Muscle of leg (tissue), 3 donors: ENCODE measurements at regions not wholly inside any gene's neighbourhood (a gene's known extent, or its start where the extent isn't known, plus 50 kb on each side); places are given as distances from the start of the nearest gene placed in this dataset.

Experiments
- DNase-seq: peaks from one replicate; pipeline ENCODE4 v3.0.0; 2013
- H3K27ac ChIP-seq: one replicate; pipeline ENCODE4 v1.5.1; 2013; ENCODE audit warnings: mild to moderate bottlenecking, low read length, control low read depth
- H3K27me3 ChIP-seq: one replicate; pipeline ENCODE4 v1.6.1; 2013; ENCODE audit warnings: low read length; ENCODE audit not compliant: control insufficient read depth, insufficient read depth
- H3K36me3 ChIP-seq: one replicate; pipeline ENCODE4 v1.6.1; 2013; ENCODE audit warnings: low read length; ENCODE audit not compliant: control insufficient read depth, insufficient read depth
- H3K4me1 ChIP-seq: one replicate; pipeline ENCODE4 v1.6.1; 2013; ENCODE audit warnings: low read length; ENCODE audit not compliant: control insufficient read depth, insufficient read depth
- H3K4me3 ChIP-seq: one replicate; pipeline ENCODE4 v1.5.1; 2013; ENCODE audit warnings: low read length, control low read depth
- H3K9me3 ChIP-seq: replicated peaks from 2 replicates; pipeline ENCODE4 v1.6.1; 2013; ENCODE audit warnings: low read depth, low read length; ENCODE audit not compliant: control insufficient read depth
- WGBS: methylation state at CpG from one replicate; pipeline ENCODE4 v1.1.5; 2013; ENCODE audit warnings: missing lambda C conversion rate; ENCODE audit not compliant: insufficient coverage; 5-methylcytosine and 5-hydroxymethylcytosine counted together

DNA sequence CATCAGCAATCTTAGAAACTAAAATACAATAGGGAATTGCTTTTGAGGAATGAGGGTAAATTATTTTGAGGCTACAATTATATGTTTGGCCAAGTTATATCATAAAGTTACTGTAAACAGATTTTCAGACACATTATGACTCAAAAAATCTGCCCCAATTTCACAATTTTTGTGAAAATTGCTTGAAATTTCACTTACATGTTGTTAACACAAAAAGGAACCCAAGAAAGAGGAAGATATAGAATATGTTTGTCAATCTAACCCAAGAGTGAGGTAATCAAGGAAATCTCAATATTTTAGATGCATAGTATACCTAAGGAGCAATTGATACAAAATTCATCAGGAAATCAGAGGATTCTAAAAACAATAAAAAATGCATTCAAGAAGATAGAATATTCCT lies 73.9 kb upstream of the FNDC3A start:
- H3K27me3 ChIP-seq, result no peaks in the 10 kb centered on the region
- DNase-seq, result peak; percentile 2
- H3K27ac ChIP-seq, result no peak overlapping the region
- H3K4me1 ChIP-seq, result no peaks in the 10 kb centered on the region
- H3K36me3 ChIP-seq, result no peaks in the 10 kb centered on the region
- no peaks in the 10 kb centered on the region for H3K9me3 ChIP-seq
- H3K4me3 ChIP-seq, result no peak overlapping the region

DNA sequence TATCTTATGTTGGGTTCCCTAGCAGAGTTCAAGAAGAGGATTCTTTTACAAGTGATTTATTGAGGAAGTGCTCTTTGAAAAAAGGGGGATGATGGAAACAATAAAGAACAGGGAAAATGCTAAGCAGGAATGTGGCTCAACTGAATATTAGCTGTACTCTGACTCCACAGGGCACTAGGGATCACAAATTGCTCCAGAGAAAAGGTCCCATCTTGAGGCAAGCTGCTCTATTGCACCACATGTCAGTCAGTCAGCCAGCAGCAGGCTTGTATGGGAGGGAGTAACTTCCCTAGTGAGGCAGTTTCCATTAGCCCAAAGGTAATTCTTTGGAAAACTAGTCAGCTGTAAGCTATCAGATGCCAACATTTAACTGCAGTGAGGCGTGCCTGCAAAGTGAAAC lies 73.3 kb upstream of the FNDC3A start:
- H3K27me3 ChIP-seq, result no peaks in the 10 kb centered on the region
- no peaks in the 10 kb centered on the region for H3K9me3 ChIP-seq
- no CpG with 5 or more reads among the region's 1 CpG for WGBS
- no peaks in the 10 kb centered on the region for H3K4me1 ChIP-seq
- peak; percentile 2 for DNase-seq
- no peak overlapping the region for H3K4me3 ChIP-seq
- H3K36me3 ChIP-seq, result no peaks in the 10 kb centered on the region
- no peak overlapping the region for H3K27ac ChIP-seq

GRCh38 chr13:48904668-48905290 lies 70.9 kb upstream of the FNDC3A start:
- no peaks in the 10 kb centered on the region for H3K36me3 ChIP-seq
- H3K9me3 ChIP-seq, result no peaks in the 10 kb centered on the region
- WGBS, result no CpG with 5 or more reads among the region's 2 CpGs
- H3K27ac ChIP-seq, result no peak overlapping the region
- no peak overlapping the region for H3K4me3 ChIP-seq
- H3K4me1 ChIP-seq, result no peaks in the 10 kb centered on the region
- DNase-seq, result no peak
- H3K27me3 ChIP-seq, result no peaks in the 10 kb centered on the region

DNA sequence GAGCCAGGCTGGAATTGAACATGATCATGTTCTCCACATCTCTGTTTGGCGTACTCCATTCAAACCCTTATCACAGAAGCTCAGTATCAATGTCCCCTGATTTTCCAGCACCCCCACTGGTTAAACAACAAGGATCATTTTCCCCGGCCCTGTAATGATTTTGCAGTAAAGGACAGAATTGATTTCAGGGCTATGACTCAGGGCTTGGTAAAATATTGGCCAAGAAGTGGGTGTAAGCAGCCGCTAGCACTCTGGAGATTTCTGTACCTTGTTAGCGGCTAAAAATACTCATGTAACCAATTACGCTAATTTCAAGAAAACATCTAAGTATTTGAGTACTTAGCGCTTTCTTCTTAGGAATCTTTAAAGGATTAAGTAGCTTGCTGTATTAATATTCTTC lies 69.5 kb upstream of the FNDC3A start:
- no peak for DNase-seq
- Histone ChIP-seq H3K9me3 (no peaks in the 10 kb centered on the region), H3K4me3 (no peak overlapping the region), H3K27ac (no peak overlapping the region), H3K36me3 (no peaks in the 10 kb centered on the region), H3K4me1 (no peaks in the 10 kb centered on the region), H3K27me3 (no peaks in the 10 kb centered on the region)
- WGBS, result 80% methylated on average over 1 of the region's 6 CpGs

- Histone ChIP-seq H3K4me1 (no peaks in the 10 kb centered on the region), H3K9me3 (no peaks in the 10 kb centered on the region), H3K4me3 (no peak overlapping the region), H3K27me3 (no peaks in the 10 kb centered on the region), H3K27ac (no peak overlapping the region), H3K36me3 (no peaks in the 10 kb centered on the region)
- DNase-seq, result no peak
- no CpG with 5 or more reads among the region's 2 CpGs for WGBS
Observed at GRCh38 chr13:48908381-48909055, 67.2 kb upstream of the FNDC3A start.

DNA sequence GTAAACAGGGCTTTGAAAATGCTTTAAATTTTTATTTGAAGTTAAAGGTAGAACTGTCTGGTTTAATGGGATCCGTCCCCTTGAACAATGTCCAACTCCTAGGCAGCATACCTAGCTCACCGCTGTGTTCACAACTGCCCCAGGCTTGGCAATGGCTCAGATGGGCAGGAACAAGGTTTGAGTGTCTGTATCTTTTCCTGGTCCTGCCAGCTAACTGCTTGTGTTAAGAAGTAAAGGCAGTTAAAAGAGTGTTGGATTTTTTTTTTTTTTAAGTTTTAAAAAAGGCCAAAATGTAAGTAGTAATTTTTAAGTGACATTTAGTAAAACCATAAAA lies 66.7 kb upstream of the FNDC3A start:
- DNase-seq, result peak; percentile 2
- no peaks in the 10 kb centered on the region for H3K36me3 ChIP-seq
- H3K4me1 ChIP-seq, result no peaks in the 10 kb centered on the region
- no peaks in the 10 kb centered on the region for H3K27me3 ChIP-seq
- H3K27ac ChIP-seq, result no peak overlapping the region
- WGBS, result no CpG with 5 or more reads among the region's 2 CpGs
- H3K9me3 ChIP-seq, result no peaks in the 10 kb centered on the region
- H3K4me3 ChIP-seq, result no peak overlapping the region

DNA sequence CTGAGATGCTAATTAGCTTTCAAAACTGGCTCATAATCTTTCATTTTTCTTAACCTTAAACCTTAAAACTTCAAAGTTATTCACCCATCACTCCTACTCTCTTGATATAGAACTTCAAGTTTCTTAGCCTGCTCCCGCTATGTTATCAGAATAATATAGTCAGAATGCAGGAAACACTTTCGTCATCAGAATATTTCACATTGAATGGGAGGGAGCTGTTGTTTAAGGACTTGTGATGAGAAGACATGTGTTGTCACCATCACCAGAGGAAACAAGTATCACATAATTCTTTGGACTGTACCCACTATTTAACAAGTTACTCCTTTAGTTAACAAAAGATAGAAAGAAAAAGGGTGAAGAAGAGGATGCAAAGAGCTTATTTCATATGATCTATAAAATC lies 65.0 kb upstream of the FNDC3A start:
- no peak overlapping the region for H3K4me3 ChIP-seq
- no peak overlapping the region for H3K27ac ChIP-seq
- no CpG with 5 or more reads among the region's 2 CpGs for WGBS
- no peaks in the 10 kb centered on the region for H3K4me1 ChIP-seq
- H3K36me3 ChIP-seq, result no peaks in the 10 kb centered on the region
- H3K27me3 ChIP-seq, result no peaks in the 10 kb centered on the region
- H3K9me3 ChIP-seq, result no peaks in the 10 kb centered on the region
- DNase-seq, result no peak

- Histone ChIP-seq H3K27ac (no peak overlapping the region), H3K4me1 (no peaks in the 10 kb centered on the region), H3K27me3 (no peaks in the 10 kb centered on the region), H3K36me3 (no peaks in the 10 kb centered on the region), H3K9me3 (no peaks in the 10 kb centered on the region), H3K4me3 (no peak overlapping the region)
- DNase-seq, result no peak
- WGBS, result no CpG with 5 or more reads among the region's 1 CpG
Observed at GRCh38 chr13:48919751-48920150, 56.0 kb upstream of the FNDC3A start.

GRCh38 chr13:48920730-48921129 lies 55.0 kb upstream of the FNDC3A start:
- no CpG with 5 or more reads among the region's 6 CpGs for WGBS
- no peaks in the 10 kb centered on the region for H3K36me3 ChIP-seq
- H3K27ac ChIP-seq, result no peak overlapping the region
- no peaks in the 10 kb centered on the region for H3K27me3 ChIP-seq
- no peaks in the 10 kb centered on the region for H3K4me1 ChIP-seq
- H3K4me3 ChIP-seq, result no peak overlapping the region
- H3K9me3 ChIP-seq, result no peaks in the 10 kb centered on the region
- no peak for DNase-seq

DNA sequence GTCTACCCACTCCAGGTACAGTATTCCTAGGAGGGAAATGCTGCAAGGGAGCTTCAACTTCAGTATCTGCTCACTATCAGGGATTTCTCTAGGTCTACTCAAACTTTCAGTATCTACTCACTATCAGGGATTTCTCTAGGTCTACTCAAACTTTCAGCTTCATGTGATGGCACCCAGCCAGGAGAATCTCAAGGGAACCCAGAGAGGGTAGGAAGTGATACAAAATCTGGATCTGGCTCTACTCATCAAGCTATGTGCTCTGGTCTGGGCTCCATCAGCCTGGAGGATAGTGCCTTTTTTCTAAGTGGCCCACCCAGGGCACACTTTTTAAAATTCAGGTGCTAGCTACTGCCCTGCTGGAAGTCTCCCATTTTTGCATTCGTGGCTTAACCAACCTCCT lies 52.3 kb upstream of the FNDC3A start:
- no peak for DNase-seq
- H3K4me1 ChIP-seq, result no peaks in the 10 kb centered on the region
- WGBS, result no CpG with 5 or more reads among the region's 1 CpG
- no peaks in the 10 kb centered on the region for H3K27me3 ChIP-seq
- no peak overlapping the region for H3K27ac ChIP-seq
- no peaks in the 10 kb centered on the region for H3K36me3 ChIP-seq
- no peak overlapping the region for H3K4me3 ChIP-seq
- H3K9me3 ChIP-seq, result no peaks in the 10 kb centered on the region

GRCh38 chr13:48925001-48925400 lies 50.7 kb upstream of the FNDC3A start:
- no peak overlapping the region for H3K27ac ChIP-seq
- H3K4me3 ChIP-seq, result no peak overlapping the region
- 92% methylated on average over 2 of the region's 2 CpGs for WGBS
- H3K4me1 ChIP-seq, result no peaks in the 10 kb centered on the region
- DNase-seq, result no peak
- no peaks in the 10 kb centered on the region for H3K27me3 ChIP-seq
- no peaks in the 10 kb centered on the region for H3K36me3 ChIP-seq
- H3K9me3 ChIP-seq, result no peaks in the 10 kb centered on the region
